CD14-positive monocyte (primary cell): ENCODE measurements at regions not wholly inside any gene's neighbourhood (a gene's known extent, or its start where the extent isn't known, plus 50 kb on each side); places are given as distances from the start of the nearest gene placed in this dataset.

Source experiments
- DNase-seq, 3 donors: peaks; one replicate each; pipeline ENCODE4 v3.0.0-alpha.2; 2011 to 2022
- H2AFZ ChIP-seq: 2 replicates; pipeline ENCODE4 v1.6.0; 2012; ENCODE audit warnings: mild to moderate bottlenecking, low read depth, low read length, inconsistent platforms; ENCODE audit not compliant: insufficient read depth, poor library complexity, severe bottlenecking
- H3K27ac ChIP-seq, 2 donors: 1 replicate in 1 of 2; 2 replicates in 1 of 2; pipeline ENCODE4 v1.5.1; 2012 to 2013; ENCODE audit warnings: low read length in 2 of 2, control low read depth in 1 of 2, inconsistent platforms in 1 of 2, low read depth in 1 of 2, mild to moderate bottlenecking in 1 of 2
- H3K27me3 ChIP-seq, 2 donors: one replicate each; pipeline versions ENCODE4 v1.6.0 to v1.6.1; 2011 to 2013; ENCODE audit warnings: low read length in 2 of 2; ENCODE audit not compliant: control insufficient read depth in 2 of 2, insufficient read depth in 2 of 2
- H3K36me3 ChIP-seq, 2 donors: replicated peaks in 1 of 2; 1 replicate in 1 of 2; 2 replicates in 1 of 2; pipeline versions ENCODE4 v1.5.1 to v1.6.1; 2012 to 2013; ENCODE audit warnings: low read length in 2 of 2, control low read depth in 1 of 2, inconsistent platforms in 1 of 2, mild to moderate bottlenecking in 1 of 2; ENCODE audit not compliant: insufficient read depth in 2 of 2, control insufficient read depth in 1 of 2
- H3K4me1 ChIP-seq, 2 donors: 1 replicate in 1 of 2; 2 replicates in 1 of 2; pipeline versions ENCODE4 v1.5.1 to v1.6.1; 2012 to 2013; ENCODE audit warnings: low read length in 2 of 2, control low read depth in 1 of 2, inconsistent platforms in 1 of 2, mild to moderate bottlenecking in 1 of 2, moderate library complexity in 1 of 2; ENCODE audit not compliant: insufficient read depth in 2 of 2, control insufficient read depth in 1 of 2
- H3K4me2 ChIP-seq: replicated peaks from 2 replicates; pipeline ENCODE3; 2012; ENCODE audit warnings: low read length, moderate library complexity, mild to moderate bottlenecking; ENCODE audit not compliant: poor library complexity, severe bottlenecking; ENCODE audit errors: extremely low read depth
- H3K4me3 ChIP-seq, 3 experiments: fragments of 200-600 bp in 1 of 3; sonication (generic) in 1 of 3; replicated peaks in 1 of 3; 1 replicate in 2 of 3; 2 replicates in 1 of 3; pipeline ENCODE4 v1.5.1; 2011 to 2013; ENCODE audit warnings: low read length in 3 of 3, mild to moderate bottlenecking in 3 of 3, control low read depth in 2 of 3, low read depth in 2 of 3, inconsistent platforms in 1 of 3, moderate library complexity in 1 of 3
- H3K79me2 ChIP-seq: 2 replicates; pipeline ENCODE4 v1.6.0; 2012; ENCODE audit warnings: mild to moderate bottlenecking, control low read depth, inconsistent platforms, low read length, moderate library complexity; ENCODE audit not compliant: insufficient read depth
- H3K9ac ChIP-seq: 2 replicates; pipeline ENCODE4 v1.6.0; 2017; ENCODE audit warnings: low read length, mild to moderate bottlenecking; ENCODE audit not compliant: insufficient read depth, poor library complexity, severe bottlenecking
- H3K9me3 ChIP-seq, 2 donors: replicated peaks in 1 of 2; 1 replicate in 1 of 2; 2 replicates in 1 of 2; pipeline versions ENCODE4 v1.5.1 to v1.6.1; 2012 to 2013; ENCODE audit warnings: low read length in 2 of 2, control low read depth in 1 of 2; ENCODE audit not compliant: control insufficient read depth in 1 of 2, insufficient read depth in 1 of 2
- H4K20me1 ChIP-seq: 2 replicates; pipeline ENCODE4 v1.6.0; 2012; ENCODE audit warnings: mild to moderate bottlenecking, low read length, control low read depth, moderate library complexity; ENCODE audit not compliant: insufficient read depth
- H3K27ac Mint-ChIP-seq, 7 donors: one replicate each; pipeline ENCODE4 v1.8.0; 2020; ENCODE audit warnings: mild to moderate bottlenecking in 7 of 7, mixed read lengths in 7 of 7, moderate library complexity in 6 of 7, inconsistent platforms in 2 of 7
- H3K27me3 Mint-ChIP-seq, 3 donors: one replicate each; pipeline ENCODE4 v1.8.0; 2021 to 2022; ENCODE audit warnings: low read depth in 3 of 3, mild to moderate bottlenecking in 3 of 3, mixed read lengths in 3 of 3, moderate library complexity in 3 of 3, inconsistent platforms in 1 of 3
- H3K36me3 Mint-ChIP-seq, 2 donors: one replicate each; pipeline ENCODE4 v1.8.0; 2020; ENCODE audit warnings: mixed read lengths in 2 of 2, inconsistent platforms in 1 of 2, mild to moderate bottlenecking in 1 of 2
- H3K4me1 Mint-ChIP-seq: one replicate; pipeline ENCODE4 v1.8.0; 2020; ENCODE audit warnings: mild to moderate bottlenecking, mixed read lengths
- H3K4me3 Mint-ChIP-seq, 2 donors: one replicate each; pipeline ENCODE4 v1.8.0; 2020; ENCODE audit warnings: mild to moderate bottlenecking in 2 of 2, mixed read lengths in 2 of 2, moderate library complexity in 1 of 2
- H3K9me3 Mint-ChIP-seq, 7 donors: one replicate each; pipeline ENCODE4 v1.8.0; 2020 to 2022; ENCODE audit warnings: mixed read lengths in 7 of 7, mild to moderate bottlenecking in 6 of 7, moderate library complexity in 6 of 7, inconsistent platforms in 2 of 7
- WGBS: methylation state at CpG from one replicate; pipeline ENCODE4 v1.1.5; 2013; ENCODE audit warnings: missing lambda C conversion rate; ENCODE audit not compliant: insufficient coverage; 5-methylcytosine and 5-hydroxymethylcytosine counted together
- intact Hi-C, 2 donors: fragments of 100-400 bp; cut with micrococcal nuclease; formaldehyde crosslinking; loops; one replicate each; pipeline versions ENCODE4 v1.15.0 to v1.15.1; 2023
- TF ChIP-seq, protein P1 (sequence below): fragments of 200-600 bp; IDR thresholded peaks from one replicate; pipeline ENCODE4 v1.8.0; 2022; ENCODE audit warnings: antibody characterized with exemption, mild to moderate bottlenecking

- no peaks in the 10 kb centered on the region for H3K4me1 ChIP-seq
- H2AFZ ChIP-seq: no peak overlapping the region
- no peaks in the 10 kb centered on the region for H3K36me3 ChIP-seq
- 100% methylated on average over 1 of the region's 1 CpG for WGBS
- no peaks in the 10 kb centered on the region for H3K9me3 ChIP-seq
- Mint-ChIP-seq H3K27ac (no peak overlapping the region), H3K36me3 (no peaks in the 10 kb centered on the region), H3K4me3 (no peak overlapping the region), H3K4me1 (peaks cover under 1% of the 10 kb centered on the region), H3K9me3 (peaks cover 4 to 15% (median 9%) of the 10 kb centered on the region in 7 donors), H3K27me3 (peaks cover 0 to 2% (median 0%) of the 10 kb centered on the region in 3 donors)
- H3K9ac ChIP-seq: no peak overlapping the region
- TF ChIP-seq, protein P1, sequence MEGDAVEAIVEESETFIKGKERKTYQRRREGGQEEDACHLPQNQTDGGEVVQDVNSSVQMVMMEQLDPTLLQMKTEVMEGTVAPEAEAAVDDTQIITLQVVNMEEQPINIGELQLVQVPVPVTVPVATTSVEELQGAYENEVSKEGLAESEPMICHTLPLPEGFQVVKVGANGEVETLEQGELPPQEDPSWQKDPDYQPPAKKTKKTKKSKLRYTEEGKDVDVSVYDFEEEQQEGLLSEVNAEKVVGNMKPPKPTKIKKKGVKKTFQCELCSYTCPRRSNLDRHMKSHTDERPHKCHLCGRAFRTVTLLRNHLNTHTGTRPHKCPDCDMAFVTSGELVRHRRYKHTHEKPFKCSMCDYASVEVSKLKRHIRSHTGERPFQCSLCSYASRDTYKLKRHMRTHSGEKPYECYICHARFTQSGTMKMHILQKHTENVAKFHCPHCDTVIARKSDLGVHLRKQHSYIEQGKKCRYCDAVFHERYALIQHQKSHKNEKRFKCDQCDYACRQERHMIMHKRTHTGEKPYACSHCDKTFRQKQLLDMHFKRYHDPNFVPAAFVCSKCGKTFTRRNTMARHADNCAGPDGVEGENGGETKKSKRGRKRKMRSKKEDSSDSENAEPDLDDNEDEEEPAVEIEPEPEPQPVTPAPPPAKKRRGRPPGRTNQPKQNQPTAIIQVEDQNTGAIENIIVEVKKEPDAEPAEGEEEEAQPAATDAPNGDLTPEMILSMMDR: no peak
- intact Hi-C loops: no loop called here
- no peak overlapping the region for H3K27ac ChIP-seq
- no peak overlapping the region for H3K4me3 ChIP-seq
- H3K4me2 ChIP-seq: no peak overlapping the region
- DNase-seq: no peak
- H4K20me1 ChIP-seq: no peaks in the 10 kb centered on the region
- H3K27me3 ChIP-seq: no peaks in the 10 kb centered on the region
- H3K79me2 ChIP-seq: no peaks in the 10 kb centered on the region
Observed at GRCh38 chr6:20284672-20285071, 72.4 kb upstream of the MBOAT1 start.

DNA sequence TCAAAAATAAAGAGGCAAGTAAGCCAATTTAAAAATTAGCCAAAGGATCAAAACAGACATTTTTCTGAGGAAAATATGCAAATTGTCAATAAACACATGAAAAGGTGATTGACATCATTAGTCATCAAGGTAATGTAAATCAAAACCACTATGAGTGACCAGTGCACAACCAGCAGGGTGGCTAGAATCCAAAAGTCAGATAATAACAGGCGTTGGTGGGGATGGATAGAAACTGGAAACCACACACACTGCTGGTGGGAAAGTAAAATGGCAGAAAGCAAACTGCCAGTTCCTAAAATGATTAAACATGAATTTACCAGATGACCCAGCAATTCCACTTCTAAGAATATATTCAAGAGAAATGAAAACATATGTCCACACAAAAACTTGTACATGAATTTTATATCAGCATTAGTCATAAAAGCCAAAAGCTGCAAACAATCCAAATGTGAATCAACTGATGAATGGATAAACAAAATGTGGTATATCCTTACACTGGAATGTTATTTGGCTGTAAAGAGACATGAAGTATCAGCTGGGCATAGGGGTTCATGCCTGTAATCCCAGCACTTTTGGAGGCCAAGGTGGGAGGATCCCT is 74.8 kb upstream of the MBOAT1 start:
- Mint-ChIP-seq H3K4me1 (peaks cover 5% of the 10 kb centered on the region), H3K27ac (no peak overlapping the region), H3K9me3 (peaks cover 4 to 13% (median 8%) of the 10 kb centered on the region in 7 donors), H3K27me3 (peaks cover 0 to 2% (median 0%) of the 10 kb centered on the region in 3 donors), H3K36me3 (no peaks in the 10 kb centered on the region), H3K4me3 (no peak overlapping the region)
- no peak for DNase-seq
- H3K4me3 ChIP-seq: no peak overlapping the region
- no peak overlapping the region for H3K4me2 ChIP-seq
- H3K79me2 ChIP-seq: no peaks in the 10 kb centered on the region
- intact Hi-C loops: no loop called here
- H3K27me3 ChIP-seq: no peaks in the 10 kb centered on the region
- no peak overlapping the region for H2AFZ ChIP-seq
- no peaks in the 10 kb centered on the region for H4K20me1 ChIP-seq
- no CpG with 5 or more reads among the region's 1 CpG for WGBS
- no peak overlapping the region for H3K9ac ChIP-seq
- H3K36me3 ChIP-seq: no peaks in the 10 kb centered on the region
- H3K9me3 ChIP-seq: no peaks in the 10 kb centered on the region
- TF ChIP-seq, protein P1: no peak
- no peaks in the 10 kb centered on the region for H3K4me1 ChIP-seq
- no peak overlapping the region for H3K27ac ChIP-seq
